ENCODE measurements at regions not wholly inside any gene's neighbourhood (a gene's known extent, or its start where the extent isn't known, plus 50 kb on each side); places are given as distances from the start of the nearest gene placed in this dataset.

DNA sequence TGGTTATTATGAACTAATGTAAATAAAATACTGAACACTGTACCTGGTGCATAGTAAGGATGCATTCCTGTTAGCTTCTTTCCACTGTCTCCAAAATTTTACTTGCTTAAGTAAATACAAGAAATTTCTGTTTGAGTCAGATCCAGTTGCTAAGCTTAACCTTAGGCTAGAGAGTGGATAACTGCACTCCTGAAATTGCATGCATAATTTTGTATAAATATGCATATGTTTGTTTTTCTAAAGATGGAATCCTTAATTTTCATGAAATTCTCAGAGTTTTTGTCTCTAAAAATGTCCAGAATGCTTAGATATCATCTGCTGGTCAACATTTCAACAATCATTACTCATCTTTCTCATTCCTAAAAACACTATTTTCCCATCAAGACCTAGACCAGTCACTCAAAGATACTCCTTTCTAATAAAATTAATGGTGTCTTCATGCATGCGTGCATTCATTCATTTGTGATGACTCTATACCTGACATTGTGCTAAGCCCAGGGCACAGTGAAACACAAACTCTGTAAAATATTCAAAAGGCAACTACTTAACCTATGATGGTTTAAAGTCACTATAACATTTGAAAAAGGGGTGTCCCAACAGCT is 284.8 kb downstream of the SEC61B start:
- TF ChIP-seq POLR2AphosphoS5 (IDR thresholded peaks at IDR 0.05; ENCODE audit: low read depth, low read length) (no peak), MXI1 (IDR thresholded peaks at IDR 0.05; ENCODE audit: low read depth, low read length) (no peak), JUND (IDR thresholded peaks at IDR 0.05) (no peak), EZH2phosphoT487 (IDR thresholded peaks at IDR 0.05; ENCODE audit: borderline replicate concordance, low read depth) (no peak), RAD21 (IDR thresholded peaks at IDR 0.05; ENCODE audit: low read length) (no peak), EP300 (IDR thresholded peaks at IDR 0.05; ENCODE audit: borderline replicate concordance in 1 of 2, low read depth in 1 of 2, low read length in 1 of 2) (no peak), TAF1 (IDR thresholded peaks at IDR 0.05; ENCODE audit: borderline replicate concordance, low read depth, low read length) (no peak), ELF1 (IDR thresholded peaks at IDR 0.05) (no peak)
- TF ChIP-seq, protein P1, sequence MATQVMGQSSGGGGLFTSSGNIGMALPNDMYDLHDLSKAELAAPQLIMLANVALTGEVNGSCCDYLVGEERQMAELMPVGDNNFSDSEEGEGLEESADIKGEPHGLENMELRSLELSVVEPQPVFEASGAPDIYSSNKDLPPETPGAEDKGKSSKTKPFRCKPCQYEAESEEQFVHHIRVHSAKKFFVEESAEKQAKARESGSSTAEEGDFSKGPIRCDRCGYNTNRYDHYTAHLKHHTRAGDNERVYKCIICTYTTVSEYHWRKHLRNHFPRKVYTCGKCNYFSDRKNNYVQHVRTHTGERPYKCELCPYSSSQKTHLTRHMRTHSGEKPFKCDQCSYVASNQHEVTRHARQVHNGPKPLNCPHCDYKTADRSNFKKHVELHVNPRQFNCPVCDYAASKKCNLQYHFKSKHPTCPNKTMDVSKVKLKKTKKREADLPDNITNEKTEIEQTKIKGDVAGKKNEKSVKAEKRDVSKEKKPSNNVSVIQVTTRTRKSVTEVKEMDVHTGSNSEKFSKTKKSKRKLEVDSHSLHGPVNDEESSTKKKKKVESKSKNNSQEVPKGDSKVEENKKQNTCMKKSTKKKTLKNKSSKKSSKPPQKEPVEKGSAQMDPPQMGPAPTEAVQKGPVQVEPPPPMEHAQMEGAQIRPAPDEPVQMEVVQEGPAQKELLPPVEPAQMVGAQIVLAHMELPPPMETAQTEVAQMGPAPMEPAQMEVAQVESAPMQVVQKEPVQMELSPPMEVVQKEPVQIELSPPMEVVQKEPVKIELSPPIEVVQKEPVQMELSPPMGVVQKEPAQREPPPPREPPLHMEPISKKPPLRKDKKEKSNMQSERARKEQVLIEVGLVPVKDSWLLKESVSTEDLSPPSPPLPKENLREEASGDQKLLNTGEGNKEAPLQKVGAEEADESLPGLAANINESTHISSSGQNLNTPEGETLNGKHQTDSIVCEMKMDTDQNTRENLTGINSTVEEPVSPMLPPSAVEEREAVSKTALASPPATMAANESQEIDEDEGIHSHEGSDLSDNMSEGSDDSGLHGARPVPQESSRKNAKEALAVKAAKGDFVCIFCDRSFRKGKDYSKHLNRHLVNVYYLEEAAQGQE (IDR thresholded peaks at IDR 0.05; ENCODE audit: low read depth, low read length) = no peak
- TF ChIP-seq, protein P2, sequence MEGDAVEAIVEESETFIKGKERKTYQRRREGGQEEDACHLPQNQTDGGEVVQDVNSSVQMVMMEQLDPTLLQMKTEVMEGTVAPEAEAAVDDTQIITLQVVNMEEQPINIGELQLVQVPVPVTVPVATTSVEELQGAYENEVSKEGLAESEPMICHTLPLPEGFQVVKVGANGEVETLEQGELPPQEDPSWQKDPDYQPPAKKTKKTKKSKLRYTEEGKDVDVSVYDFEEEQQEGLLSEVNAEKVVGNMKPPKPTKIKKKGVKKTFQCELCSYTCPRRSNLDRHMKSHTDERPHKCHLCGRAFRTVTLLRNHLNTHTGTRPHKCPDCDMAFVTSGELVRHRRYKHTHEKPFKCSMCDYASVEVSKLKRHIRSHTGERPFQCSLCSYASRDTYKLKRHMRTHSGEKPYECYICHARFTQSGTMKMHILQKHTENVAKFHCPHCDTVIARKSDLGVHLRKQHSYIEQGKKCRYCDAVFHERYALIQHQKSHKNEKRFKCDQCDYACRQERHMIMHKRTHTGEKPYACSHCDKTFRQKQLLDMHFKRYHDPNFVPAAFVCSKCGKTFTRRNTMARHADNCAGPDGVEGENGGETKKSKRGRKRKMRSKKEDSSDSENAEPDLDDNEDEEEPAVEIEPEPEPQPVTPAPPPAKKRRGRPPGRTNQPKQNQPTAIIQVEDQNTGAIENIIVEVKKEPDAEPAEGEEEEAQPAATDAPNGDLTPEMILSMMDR (IDR thresholded peaks at IDR 0.05) = no peak
- TF ChIP-seq, protein P3, sequence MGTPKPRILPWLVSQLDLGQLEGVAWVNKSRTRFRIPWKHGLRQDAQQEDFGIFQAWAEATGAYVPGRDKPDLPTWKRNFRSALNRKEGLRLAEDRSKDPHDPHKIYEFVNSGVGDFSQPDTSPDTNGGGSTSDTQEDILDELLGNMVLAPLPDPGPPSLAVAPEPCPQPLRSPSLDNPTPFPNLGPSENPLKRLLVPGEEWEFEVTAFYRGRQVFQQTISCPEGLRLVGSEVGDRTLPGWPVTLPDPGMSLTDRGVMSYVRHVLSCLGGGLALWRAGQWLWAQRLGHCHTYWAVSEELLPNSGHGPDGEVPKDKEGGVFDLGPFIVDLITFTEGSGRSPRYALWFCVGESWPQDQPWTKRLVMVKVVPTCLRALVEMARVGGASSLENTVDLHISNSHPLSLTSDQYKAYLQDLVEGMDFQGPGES (IDR thresholded peaks at IDR 0.05; ENCODE audit: low read depth, low read length) = no peak
